HG02763 (cell line): ENCODE measurements at regions not wholly inside any gene's neighbourhood (a gene's known extent, or its start where the extent isn't known, plus 50 kb on each side); places are given as distances from the start of the nearest gene placed in this dataset.

Experiments used
- ATAC-seq: cut with Tn5 transposase; IDR thresholded peaks from one replicate; pipeline ENCODE4 v1.9.1; 2021; ENCODE audit warnings: mild to moderate bottlenecking, moderate library complexity; ENCODE audit not compliant: unreplicated experiment

DNA sequence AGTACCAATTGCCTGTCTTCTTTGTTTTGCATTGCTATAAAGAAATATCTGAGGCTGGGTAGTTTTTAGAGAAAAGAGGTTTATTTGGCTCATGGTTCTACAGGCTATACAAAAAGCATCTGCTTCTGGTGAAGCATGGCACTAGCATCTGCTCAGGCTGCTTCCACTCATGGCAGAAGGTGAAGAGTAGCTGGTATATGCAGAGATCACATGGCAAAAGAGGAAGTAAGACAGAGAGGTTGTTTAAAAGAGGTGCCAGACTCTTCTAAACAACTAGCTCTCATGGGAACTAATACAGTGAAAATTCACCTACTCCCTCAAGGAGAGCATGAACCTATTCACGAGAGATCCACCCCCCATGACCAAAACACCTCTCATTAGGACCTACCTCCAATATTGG, 56.7 kb upstream of the GUCA2B start:
- no peak for ATAC-seq

DNA sequence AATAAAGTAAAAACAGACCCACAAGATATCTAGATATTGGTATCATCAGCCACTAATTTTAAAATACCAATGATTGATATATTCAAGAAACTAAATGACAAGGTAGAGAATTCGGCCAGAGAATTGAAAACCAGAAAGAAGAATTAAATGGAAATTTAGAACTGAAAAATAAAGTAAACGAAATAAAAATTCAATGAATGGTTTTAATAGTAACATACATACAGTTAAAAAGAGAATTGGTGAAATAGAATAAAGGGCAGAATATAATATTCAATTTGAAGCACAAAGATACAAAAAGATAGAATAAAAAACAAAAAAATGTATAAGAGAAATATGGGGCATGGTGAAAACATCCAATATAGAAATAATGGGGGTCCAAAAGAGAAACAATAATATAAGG, 64.0 kb upstream of the GUCA2B start:
- no peak for ATAC-seq

DNA sequence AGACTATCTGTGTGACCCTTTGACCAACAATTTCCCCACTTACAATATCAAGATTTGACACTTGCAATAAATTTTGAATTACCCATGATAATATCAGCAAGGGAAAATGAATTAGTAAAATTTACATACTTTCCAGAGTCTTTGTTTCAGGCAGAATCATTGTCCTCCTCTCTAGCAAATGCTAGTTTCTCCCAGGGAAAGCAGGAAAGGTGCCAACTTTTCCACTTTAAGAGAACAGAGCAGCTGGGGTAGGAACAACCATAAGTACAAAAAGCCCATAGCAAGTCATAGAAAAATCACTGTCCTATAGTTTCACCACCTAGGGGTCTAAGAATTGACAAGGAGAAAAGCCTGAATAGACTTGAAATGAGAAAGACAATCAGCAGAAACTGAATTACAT, 67.1 kb upstream of the GUCA2B start:
- no peak for ATAC-seq

DNA sequence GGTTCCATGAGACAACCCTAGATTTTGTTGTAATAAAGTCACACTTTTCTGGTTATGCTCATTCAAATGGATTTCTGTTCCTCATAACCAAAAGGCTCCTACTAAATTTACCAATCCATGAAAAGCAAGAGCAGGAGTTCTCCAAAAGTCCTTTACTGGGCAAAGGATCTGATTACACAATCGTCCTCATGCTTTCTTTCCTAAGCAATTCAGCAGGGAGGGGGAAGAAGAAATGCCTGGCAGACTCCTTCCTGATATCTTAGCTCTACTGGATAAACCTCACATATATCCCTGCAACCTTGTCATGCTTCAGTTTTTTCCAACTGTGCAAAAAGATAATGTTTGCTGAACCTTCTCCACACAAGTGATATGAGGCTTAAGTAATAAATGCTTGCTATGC, 67.6 kb upstream of the GUCA2B start:
- ATAC-seq, result no peak

DNA sequence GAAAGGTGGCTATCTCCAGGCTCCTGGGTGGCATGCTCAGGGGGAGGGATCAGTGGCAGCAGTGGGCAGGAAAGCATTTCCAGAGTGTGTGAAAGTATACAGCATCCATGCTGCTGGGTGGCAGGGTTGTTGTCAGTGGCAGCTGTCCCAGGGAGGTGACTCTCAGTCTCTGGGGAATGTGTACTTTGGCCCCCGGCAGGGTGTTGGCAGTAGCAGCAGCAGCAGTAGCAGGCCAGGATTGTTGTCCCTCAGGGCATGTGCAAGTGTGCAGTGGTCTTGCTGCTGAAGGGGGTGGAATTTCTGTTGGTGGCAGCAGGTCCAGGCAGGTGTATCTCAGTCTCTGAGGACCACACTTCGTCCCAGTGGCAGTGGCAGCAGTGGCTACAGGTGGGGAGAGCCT, 71.7 kb upstream of the GUCA2B start:
- no peak for ATAC-seq

DNA sequence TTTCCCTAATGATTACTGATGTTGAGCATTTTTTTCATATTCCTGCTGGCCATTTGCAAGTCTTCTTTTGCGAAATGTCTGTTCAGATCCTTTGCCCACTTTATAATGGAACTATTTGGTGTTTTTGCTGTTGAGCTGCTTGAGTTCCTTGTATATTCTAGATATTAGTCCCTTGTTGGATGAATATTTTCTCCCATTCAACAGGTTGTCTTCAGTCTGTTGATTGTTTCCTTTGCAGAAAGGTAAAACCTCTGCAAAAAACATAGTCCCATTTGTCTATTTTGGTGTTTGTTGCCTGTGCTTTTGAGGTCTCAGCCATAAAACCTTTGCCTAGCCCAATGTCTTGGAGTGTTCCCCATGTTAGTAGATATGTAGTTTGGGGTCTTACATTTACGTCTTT, 78.0 kb upstream of the GUCA2B start:
- no peak for ATAC-seq

DNA sequence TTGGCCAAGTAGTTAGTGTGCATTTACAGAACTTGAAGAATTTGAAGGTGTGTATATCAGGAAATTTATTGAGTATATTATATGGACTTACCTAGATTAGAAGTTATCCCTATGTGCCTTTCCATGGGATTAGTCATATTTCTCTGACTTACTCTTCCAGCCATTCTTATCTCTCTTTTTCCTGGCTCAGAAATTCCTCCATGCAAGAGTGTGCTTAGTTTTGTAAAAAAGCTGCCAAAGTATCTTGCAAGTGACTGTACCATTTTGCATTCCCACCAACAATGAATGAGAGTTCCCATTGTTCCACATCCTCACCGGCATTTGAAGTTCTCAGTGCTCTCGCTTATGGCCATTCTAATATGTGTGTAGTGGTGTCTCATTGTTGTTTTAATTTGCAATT, 82.2 kb upstream of the GUCA2B start:
- ATAC-seq, result no peak

DNA sequence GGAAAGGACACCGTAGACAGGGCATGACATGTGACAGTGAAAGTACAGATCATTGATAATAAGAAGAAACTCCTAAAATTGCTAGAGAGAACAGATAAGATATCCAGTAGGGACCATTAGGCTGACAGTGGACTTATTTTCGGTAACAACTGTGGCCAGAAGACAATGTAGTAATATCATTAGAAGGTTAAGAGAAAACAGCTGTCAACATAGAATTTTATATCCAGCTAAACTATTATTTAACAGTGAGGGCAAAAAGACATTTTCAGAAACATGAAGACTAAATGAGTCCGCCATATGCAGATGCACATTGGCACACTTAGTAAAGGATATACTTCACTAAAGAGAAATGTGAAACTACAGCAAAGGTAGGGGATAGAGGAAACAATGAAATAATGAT, 95.4 kb upstream of the GUCA2B start:
- ATAC-seq, result no peak

DNA sequence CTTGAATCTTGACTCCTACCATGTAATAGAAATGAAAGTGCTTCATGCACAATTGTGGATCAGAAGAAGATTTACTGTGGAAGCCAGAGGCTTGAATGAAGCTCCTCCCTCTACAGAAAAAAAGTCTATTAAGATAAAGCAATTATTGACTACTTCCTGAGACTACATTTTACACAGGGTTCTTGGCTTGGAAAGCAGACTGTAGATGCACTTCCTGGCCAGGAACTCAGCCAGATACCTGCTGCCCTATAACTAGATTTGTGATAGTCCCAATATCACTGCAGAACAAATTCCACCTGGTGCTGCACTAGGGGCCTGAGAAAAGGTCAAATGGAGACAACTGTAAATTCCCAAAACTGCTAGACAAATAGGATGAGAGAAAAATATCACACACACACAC, 96.8 kb upstream of the GUCA2B start:
- no peak for ATAC-seq

DNA sequence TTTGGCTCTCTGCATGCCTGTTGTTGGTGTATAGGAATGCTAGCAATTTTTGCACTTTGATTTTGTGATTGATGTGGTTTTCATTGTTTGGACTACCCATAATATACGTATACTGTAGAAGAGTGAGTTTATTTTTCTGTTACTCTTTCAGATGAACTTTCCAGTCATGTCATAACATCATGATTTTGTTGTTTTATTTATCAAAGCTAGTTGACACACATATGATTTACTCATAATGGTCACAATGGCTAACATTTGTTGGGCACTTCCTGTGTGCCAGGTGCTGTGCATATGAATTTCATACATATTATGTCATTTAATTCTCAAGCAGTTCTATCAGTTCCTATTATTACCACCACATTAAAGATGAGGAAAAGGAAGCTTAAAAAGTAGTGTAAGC, 98.1 kb upstream of the GUCA2B start:
- ATAC-seq, result no peak

DNA sequence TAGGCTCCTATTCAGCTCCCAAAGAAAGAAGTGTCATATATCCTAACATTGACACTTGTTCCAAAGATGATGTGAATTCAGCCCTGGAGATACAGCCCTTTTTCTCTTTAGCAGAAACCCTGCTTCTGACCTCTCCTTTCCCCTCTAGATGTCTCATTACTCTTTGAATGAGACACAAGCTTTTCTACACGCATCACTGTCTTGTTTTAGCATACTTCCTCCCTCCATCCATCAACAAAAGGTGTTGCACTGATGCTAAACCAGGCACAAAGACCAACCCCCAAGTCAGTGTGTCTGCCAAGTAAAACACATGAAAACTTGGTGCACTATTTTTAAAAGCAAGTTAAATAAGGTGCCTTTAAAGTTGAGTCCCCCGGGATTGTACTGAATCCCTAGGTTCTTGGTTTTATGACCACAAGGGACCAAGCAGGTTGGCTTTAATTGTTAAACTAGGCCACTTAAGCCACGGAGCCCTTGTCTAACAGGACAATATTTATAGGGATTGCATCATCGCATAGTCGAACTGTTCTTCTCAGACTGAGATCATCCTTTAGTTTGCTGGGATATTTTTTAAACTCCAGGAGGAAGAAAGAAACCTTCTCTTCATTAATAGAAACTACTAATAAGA, 101.0 kb upstream of the GUCA2B start:
- no peak for ATAC-seq

DNA sequence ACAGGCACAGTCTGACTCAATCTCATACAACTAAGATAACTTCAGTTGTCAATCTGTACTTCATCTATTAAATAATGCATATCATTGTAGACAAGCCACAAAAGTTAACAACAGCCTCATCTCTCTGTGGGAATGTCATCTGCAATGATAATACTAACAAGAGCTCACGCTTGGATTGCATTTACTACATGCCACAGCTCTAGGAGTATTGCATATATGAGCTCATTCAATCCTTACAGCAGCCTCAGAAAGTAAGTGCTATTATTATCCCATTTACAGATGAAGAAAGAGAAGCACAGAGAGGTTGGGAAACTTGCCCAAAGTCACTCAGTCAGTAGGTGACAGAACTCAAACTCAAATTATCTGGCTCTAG, 105.7 kb upstream of the GUCA2B start:
- no peak for ATAC-seq

DNA sequence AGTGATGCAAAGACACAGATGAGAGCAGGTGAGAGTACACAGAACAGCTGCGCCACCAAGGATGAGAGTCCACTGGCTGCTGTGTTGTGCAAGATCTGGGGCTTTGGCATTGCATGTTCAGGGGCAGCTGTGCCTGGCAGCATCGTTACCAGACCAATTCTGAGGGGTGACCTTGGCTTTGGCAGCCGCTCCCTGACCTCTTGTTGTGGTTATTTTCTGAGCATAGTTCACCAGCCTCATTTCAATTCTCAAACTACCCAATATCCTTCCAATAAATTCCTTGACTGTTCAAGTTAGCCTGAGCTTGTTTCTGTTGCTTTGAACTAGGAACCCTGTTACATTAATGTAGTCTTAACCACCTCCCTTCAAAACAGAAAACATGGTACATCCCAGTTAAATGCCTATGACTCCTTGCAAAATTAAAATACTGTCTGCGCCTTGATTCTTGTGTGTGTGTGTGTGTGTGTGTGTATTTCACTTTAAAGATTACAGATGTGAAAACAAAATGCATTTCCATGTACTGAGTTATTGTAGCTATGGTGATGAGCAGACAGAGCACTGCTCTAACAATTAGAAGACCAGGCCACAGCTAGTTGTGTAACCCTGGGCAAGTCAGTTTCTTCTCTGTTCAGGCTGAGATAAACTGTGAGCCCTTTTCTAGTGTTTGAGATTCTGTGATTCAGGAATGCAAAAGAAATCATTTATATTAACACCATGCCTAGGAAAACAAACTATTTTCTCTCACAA, 106.3 kb upstream of the GUCA2B start:
- ATAC-seq, result no peak

DNA sequence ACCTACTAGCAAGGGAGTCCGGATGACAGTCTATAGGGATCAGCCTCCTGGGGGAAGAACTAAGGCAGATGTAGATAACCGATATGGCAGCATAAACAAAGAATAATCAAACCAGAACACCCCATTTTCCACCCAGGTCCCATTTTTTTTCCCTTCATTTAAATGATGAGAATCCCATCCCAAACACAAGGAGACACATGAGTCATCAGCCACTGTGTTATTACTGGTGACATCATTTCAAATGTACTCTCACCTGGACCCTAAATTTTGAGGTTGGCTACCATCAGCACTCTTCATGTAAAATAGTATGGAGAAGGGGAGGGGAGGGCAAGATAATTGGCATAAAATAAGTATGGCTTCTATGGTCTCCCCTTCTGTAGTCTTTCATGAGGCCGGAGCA, 108.9 kb upstream of the GUCA2B start:
- no peak for ATAC-seq

DNA sequence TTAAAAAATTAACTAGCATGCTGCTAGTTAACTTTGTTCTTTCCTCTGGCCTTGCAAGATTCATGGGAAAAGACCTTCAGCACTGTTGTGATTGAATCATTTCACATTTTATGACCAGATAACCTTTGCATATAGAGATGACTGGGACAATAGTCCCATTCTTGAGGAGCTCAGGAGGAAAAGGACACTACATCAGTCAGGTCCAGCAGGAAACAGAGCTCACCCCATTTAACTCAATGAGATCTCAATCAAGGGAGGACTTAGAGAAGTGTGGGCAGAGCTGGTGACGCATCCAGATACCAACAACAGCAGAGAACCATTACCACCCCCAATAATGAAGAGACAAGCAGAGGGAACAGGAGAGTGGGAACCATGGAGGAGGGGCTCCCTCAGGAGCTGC, 109.4 kb upstream of the GUCA2B start:
- ATAC-seq, result no peak

DNA sequence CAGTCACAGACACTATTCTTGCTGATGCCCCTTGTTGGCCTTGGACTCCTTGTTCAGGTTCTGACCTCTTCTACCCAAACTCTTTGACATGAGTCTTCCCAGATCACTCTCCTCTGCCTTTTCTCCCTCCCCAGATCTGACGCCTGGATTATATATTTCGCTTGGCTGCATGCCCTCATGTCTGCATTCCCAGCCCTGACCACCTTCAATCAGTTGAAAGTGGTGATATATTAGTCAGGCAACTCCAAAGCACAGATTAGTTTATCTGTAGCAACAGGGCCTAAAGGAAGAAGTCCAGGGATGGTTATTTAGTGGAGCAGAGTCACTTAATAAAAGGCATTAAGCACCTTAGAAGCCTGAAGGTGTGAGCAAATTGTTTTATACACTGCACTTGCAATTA, 110.0 kb upstream of the GUCA2B start:
- ATAC-seq, result no peak

DNA sequence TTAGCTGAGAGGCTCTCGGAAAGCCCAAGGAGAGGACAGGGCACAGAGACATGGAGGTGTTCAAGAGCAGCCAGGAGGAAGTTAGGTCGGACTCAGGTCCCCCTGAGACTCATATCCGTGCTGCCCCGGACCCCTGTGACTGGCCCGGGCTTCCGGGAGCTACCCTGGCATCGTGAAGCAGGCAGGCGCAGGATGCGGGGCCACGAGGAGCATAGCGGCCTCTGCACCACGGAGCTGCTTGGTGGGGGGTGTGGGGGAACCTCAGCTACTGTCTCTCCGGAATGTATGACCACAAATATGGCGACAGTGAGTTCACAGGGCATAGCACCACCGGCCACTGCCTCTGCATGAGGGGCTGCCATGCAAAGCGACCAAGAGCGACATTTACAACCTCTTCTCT, 112.2 kb upstream of the GUCA2B start:
- ATAC-seq, result no peak

DNA sequence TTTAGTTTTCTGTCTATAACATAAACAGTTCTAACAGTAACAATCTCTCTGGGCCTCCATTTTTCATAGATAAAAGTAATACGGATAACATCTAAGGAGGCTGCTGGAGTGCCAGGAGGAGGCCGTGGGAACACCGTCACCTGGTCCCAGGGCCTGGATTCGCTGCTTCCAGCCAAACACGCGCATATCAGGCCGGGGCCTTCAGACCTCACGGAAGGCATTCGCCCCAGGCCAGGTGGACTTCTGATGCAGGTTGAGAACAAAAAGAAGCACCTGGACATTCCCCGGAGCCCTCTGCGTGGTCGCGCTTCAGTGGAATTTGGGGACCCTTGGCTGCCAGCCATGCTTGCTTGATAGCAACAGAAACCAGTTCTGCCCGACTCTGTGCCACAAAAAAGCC, 113.1 kb upstream of the GUCA2B start:
- ATAC-seq, result no peak

DNA sequence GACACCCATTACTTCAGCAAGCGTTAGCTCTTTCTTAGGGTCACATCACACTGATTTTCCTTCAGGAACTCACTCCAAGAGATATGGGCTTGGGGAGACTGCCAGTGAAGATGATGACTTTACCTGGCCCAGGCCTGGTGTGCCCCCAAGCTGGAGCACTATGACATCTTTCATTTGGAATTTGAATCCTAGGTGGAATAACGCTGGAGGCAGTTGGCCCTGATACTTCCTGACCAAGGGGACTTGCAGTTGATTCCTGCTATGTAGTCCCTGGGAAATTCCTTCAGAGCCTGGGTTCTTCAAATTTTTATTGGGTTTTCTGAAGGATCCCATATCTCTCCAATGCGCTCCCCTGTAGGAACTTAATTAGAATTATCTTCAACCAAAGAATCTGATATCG, 114.9 kb upstream of the GUCA2B start:
- ATAC-seq, result no peak

DNA sequence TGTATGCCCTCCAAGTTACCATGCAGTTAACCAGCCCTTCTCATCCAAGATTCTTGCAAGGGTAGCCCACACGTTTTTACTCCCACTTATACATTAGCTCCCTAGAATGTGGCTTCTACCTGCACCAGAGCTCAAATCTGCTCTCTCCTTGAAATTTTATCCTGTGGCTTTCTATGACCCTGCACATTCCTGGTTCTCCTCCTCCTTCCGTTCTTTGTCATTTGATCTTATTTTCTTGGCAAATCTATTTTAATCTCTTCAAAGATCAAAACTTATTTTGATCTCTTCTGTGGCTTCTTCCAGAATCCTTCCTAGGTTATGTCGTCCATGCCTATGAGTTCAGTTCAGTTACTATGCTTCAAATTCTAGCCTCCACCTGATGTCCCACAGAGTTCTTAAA, 115.6 kb upstream of the GUCA2B start:
- ATAC-seq, result no peak

DNA sequence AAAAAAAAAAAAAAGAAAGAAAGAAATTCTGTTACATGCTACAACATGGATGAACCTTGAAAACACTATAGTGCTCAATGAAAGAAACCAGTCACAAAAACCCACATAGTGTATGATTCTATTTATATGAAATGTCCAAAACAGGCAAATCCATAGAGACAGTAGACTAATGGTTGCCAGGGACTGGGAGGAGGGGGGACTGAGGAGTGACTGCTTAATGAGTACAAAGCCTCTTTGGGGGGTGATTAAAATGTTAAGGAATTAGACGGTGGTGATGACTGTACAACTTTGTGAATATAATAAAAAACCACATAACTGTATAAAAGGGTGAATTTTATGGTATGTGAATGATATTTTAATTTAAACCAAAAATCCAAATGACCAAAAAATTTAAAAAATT, 116.0 kb upstream of the GUCA2B start:
- ATAC-seq, result no peak

DNA sequence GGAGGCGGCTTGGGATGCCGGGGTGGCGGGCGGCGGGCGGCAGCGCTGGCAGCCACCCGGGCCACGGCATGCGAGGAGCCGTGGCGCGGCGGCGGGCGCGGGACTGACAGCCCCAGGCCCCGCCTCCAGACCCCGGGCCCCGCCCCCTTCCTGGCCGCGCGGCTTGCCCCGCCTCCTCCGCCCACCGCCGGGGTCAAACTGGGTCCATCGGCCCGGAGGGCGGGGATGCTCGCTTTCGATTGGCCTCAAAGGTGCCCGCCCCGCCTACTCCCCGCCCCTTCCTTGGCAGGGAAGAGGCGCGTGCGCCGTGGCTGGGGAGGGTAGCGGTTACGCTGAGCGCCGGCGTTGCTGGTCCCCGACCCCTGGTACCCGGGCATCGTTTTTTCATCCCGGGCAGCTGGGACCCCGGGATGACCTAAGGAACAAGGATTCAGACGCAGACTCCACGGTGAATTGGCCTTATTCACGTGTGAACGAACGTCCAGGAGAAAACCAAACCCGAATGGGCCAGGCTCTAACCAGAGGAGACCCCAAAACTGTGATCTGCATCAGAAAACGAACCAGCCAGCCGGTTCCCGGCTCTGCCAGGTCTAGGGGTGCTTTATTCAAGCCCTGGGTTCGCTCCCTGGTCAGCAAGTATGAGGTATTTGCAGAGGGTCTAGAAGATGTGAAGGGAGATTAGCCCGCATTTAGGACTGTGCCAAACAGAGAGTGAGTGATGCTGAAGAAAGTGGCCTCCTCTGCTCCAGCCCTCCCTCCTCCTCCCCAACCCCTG, 117.2 kb upstream of the GUCA2B start:
- peak; percentile 95 for ATAC-seq
